GM23338 (cell line): ENCODE measurements at regions not wholly inside any gene's neighbourhood (a gene's known extent, or its start where the extent isn't known, plus 50 kb on each side); places are given as distances from the start of the nearest gene placed in this dataset.

ENCODE experiments used
- ATAC-seq: fragments of 200-7000 bp; cut with Tn5 transposase; 3 replicates; pipeline ENCODE4 v1.9.1; 2020
- DNase-seq: peaks from one replicate; pipeline ENCODE4 v3.0.0-alpha.2; 2015; ENCODE audit warnings: low spot score
- H2AFZ ChIP-seq: fragments of 200-600 bp; sonication (generic); 2 replicates; pipeline ENCODE4 v1.8.0; 2016; ENCODE audit warnings: antibody characterized with exemption, mild to moderate bottlenecking, moderate library complexity
- H3F3A ChIP-seq: fragments of 200-600 bp; sonication (generic); replicated peaks from 2 replicates; pipeline ENCODE4 v1.8.0; 2017; ENCODE audit warnings: antibody characterized with exemption, mixed run types, low read depth
- H3K27ac ChIP-seq: fragments of 200-600 bp; sonication (generic); 2 replicates; pipeline ENCODE4 v1.6.1; 2016; ENCODE audit warnings: low read depth
- H3K27me3 ChIP-seq: fragments of 200-600 bp; sonication (generic); 2 replicates; pipeline ENCODE4 v1.8.0; 2016; ENCODE audit warnings: mild to moderate bottlenecking, mixed run types, moderate library complexity; ENCODE audit not compliant: insufficient read depth
- H3K36me3 ChIP-seq: fragments of 200-600 bp; sonication (generic); 2 replicates; pipeline ENCODE4 v1.8.0; 2016; ENCODE audit warnings: mild to moderate bottlenecking; ENCODE audit not compliant: insufficient read depth
- H3K4me1 ChIP-seq: fragments of 200-600 bp; sonication (generic); 2 replicates; pipeline ENCODE4 v1.8.0; 2016; ENCODE audit warnings: mild to moderate bottlenecking, moderate library complexity; ENCODE audit not compliant: insufficient read depth
- H3K4me2 ChIP-seq: fragments of 200-600 bp; sonication (generic); 2 replicates; pipeline ENCODE4 v1.7.1; 2017; ENCODE audit warnings: mixed run types
- H3K4me3 ChIP-seq: fragments of 200-600 bp; sonication (generic); 2 replicates; pipeline ENCODE4 v1.6.1; 2016; ENCODE audit warnings: mixed run types
- H3K79me2 ChIP-seq: fragments of 200-600 bp; sonication (generic); replicated peaks from 2 replicates; pipeline ENCODE4 v1.8.0; 2017; ENCODE audit warnings: mild to moderate bottlenecking; ENCODE audit not compliant: insufficient read depth
- H3K9me2 ChIP-seq: fragments of 200-600 bp; sonication (generic); 2 replicates; pipeline ENCODE4 v1.8.0; 2017; ENCODE audit not compliant: insufficient read depth
- H4K20me1 ChIP-seq: fragments of 200-600 bp; sonication (generic); replicated peaks from 2 replicates; pipeline ENCODE4 v1.8.0; 2017; ENCODE audit warnings: mild to moderate bottlenecking; ENCODE audit not compliant: insufficient read depth
- H3K27ac Mint-ChIP-seq: 2 replicates; pipeline ENCODE4 v1.8.0; 2020; ENCODE audit warnings: inconsistent platforms, mild to moderate bottlenecking, moderate library complexity, mixed read lengths
- H3K27me3 Mint-ChIP-seq: 3 replicates; pipeline ENCODE4 v1.8.0; 2022; ENCODE audit warnings: low read depth, mild to moderate bottlenecking, moderate library complexity, mixed read lengths, inconsistent platforms; ENCODE audit not compliant: insufficient read depth, poor library complexity
- H3K36me3 Mint-ChIP-seq: 3 replicates; pipeline ENCODE4 v1.8.0; 2021; ENCODE audit warnings: low read depth, mild to moderate bottlenecking, inconsistent platforms, moderate library complexity, mixed read lengths
- H3K4me1 Mint-ChIP-seq: 3 replicates; pipeline ENCODE4 v1.8.0; 2020; ENCODE audit warnings: mild to moderate bottlenecking, inconsistent platforms, mixed read lengths
- H3K4me3 Mint-ChIP-seq: 3 replicates; pipeline ENCODE4 v1.8.0; 2021; ENCODE audit warnings: moderate library complexity, mild to moderate bottlenecking, inconsistent platforms, mixed read lengths
- H3K9me3 Mint-ChIP-seq: 3 replicates; pipeline ENCODE4 v1.8.0; 2020; ENCODE audit warnings: moderate library complexity, mild to moderate bottlenecking, inconsistent platforms, mixed read lengths
- CREB1 ChIP-seq: fragments of 250-450 bp; sonication (Bioruptor Pico); IDR thresholded peaks from 2 replicates; pipeline ENCODE4 v1.5.0; 2020; ENCODE audit warnings: low read depth, mild to moderate bottlenecking, moderate library complexity
- CTCF ChIP-seq, 2 experiments: fragments of 200-600 bp in 1 of 2; sonication (generic) in 1 of 2; conservative IDR thresholded peaks; 2 replicates each; pipeline versions ENCODE4 v1.5.1 to v1.6.1; 2016 to 2017; ENCODE audit warnings: antibody characterized with exemption in 2 of 2, low read depth in 2 of 2, mild to moderate bottlenecking in 2 of 2, moderate library complexity in 1 of 2
- ETS1 ChIP-seq: IDR thresholded peaks from 2 replicates; pipeline ENCODE4 v1.6.1; 2016; ENCODE audit warnings: antibody characterized with exemption
- EZH2 ChIP-seq: fragments of 200-600 bp; sonication (generic); IDR thresholded peaks from one replicate; pipeline ENCODE4 v1.8.0; 2017; ENCODE audit warnings: antibody characterized with exemption, mild to moderate bottlenecking, low read depth; ENCODE audit not compliant: unreplicated experiment
- EZH2phosphoT487 ChIP-seq: fragments of 200-600 bp; sonication (generic); IDR thresholded peaks from one replicate; pipeline ENCODE4 v1.8.1; 2018; ENCODE audit warnings: antibody characterized with exemption; ENCODE audit not compliant: unreplicated experiment
- JUNB ChIP-seq: IDR thresholded peaks from one replicate; pipeline ENCODE4 v1.6.1; 2016; ENCODE audit warnings: antibody characterized with exemption; ENCODE audit not compliant: unreplicated experiment
- NANOG ChIP-seq: IDR thresholded peaks from 2 replicates; pipeline ENCODE4 v1.6.1; 2016; ENCODE audit warnings: antibody characterized with exemption, borderline replicate concordance
- POLR2AphosphoS5 ChIP-seq: IDR thresholded peaks from 2 replicates; pipeline ENCODE4 v1.6.1; 2016; ENCODE audit warnings: antibody characterized with exemption, low read depth
- REST ChIP-seq: IDR thresholded peaks from one replicate; pipeline ENCODE4 v1.6.1; 2018; ENCODE audit warnings: antibody characterized with exemption; ENCODE audit not compliant: unreplicated experiment
- STAT1 ChIP-seq: IDR thresholded peaks from one replicate; pipeline ENCODE4 v1.6.1; 2016; ENCODE audit warnings: antibody characterized with exemption; ENCODE audit not compliant: unreplicated experiment
- ZNF114 ChIP-seq: fragments of 250-450 bp; sonication (Bioruptor Pico); IDR thresholded peaks from 2 replicates; pipeline ENCODE4 v1.5.0; 2020; ENCODE audit warnings: mild to moderate bottlenecking, moderate library complexity
- ZNF331 ChIP-seq: fragments of 250-450 bp; sonication (Bioruptor Pico); IDR thresholded peaks from 2 replicates; pipeline ENCODE4 v1.5.0; 2020; ENCODE audit warnings: low read depth, mild to moderate bottlenecking, moderate library complexity
- ZNF462 ChIP-seq: fragments of 250-450 bp; sonication (Bioruptor Pico); IDR thresholded peaks from 2 replicates; pipeline ENCODE4 v1.5.0; 2020; ENCODE audit warnings: mild to moderate bottlenecking, moderate library complexity

- ATAC-seq (no peak), DNase-seq (no peak)
- Mint-ChIP-seq H3K9me3 (no peaks in the 10 kb centered on the region), H3K27me3 (peaks cover 4% of the 10 kb centered on the region), H3K4me1 (peaks cover 10% of the 10 kb centered on the region; the same call in 2 of the 3 replicates), H3K4me3 (no peak overlapping the region), H3K27ac (no peak overlapping the region), H3K36me3 (no peaks in the 10 kb centered on the region)
- no peak overlapping the region for H3K4me2 ChIP-seq
- no peak overlapping the region for H3K4me3 ChIP-seq
- H3F3A ChIP-seq, result no peaks in the 10 kb centered on the region
- TF ChIP-seq ZNF331 (CRISPR knock-in tag) (no peak), EZH2 (no peak), ETS1 (no peak), EZH2phosphoT487 (no peak), REST (no peak), CREB1 (CRISPR knock-in tag) (no peak), STAT1 (no peak), ZNF114 (no peak), CTCF (conservative IDR thresholded peaks at IDR 0.05; ENCODE audit: low read depth in 2 of 2) (no peak), POLR2AphosphoS5 (no peak), NANOG (no peak), ZNF462 (CRISPR knock-in tag) (no peak), JUNB (no peak)
- H3K27me3 ChIP-seq, result no peaks in the 10 kb centered on the region
- no peaks in the 10 kb centered on the region for H3K9me2 ChIP-seq
- H3K27ac ChIP-seq, result no peak overlapping the region
- no peak overlapping the region; the same call in 1 of the 2 replicates for H2AFZ ChIP-seq
- no peaks in the 10 kb centered on the region for H3K79me2 ChIP-seq
- H4K20me1 ChIP-seq, result no peaks in the 10 kb centered on the region
- H3K4me1 ChIP-seq, result peaks cover 9% of the 10 kb centered on the region; the same call in 1 of the 2 replicates
- no peaks in the 10 kb centered on the region for H3K36me3 ChIP-seq
Measured at GRCh38 chr2:20507166-20507692, 60.4 kb downstream of the RHOB start.
